IMR-90 (cell line): ENCODE measurements at regions not wholly inside any gene's neighbourhood (a gene's known extent, or its start where the extent isn't known, plus 50 kb on each side); places are given as distances from the start of the nearest gene placed in this dataset.

ENCODE experiments used
- CEBPB ChIP-seq: IDR thresholded peaks from 2 replicates; pipeline ENCODE4 v1.6.1; 2012; ENCODE audit warnings: low read depth, low read length, improper control_type of control experiment
- CHD1 ChIP-seq: IDR thresholded peaks from 2 replicates; pipeline ENCODE4 v1.6.1; 2012; ENCODE audit warnings: low read depth, low read length, improper control_type of control experiment
- CTCF ChIP-seq: conservative IDR thresholded peaks from 2 replicates; pipeline ENCODE4 v1.5.1; 2012; ENCODE audit warnings: mild to moderate bottlenecking, low read depth, low read length, improper control_type of control experiment
- FOS ChIP-seq: fragments of 150-350 bp; IDR thresholded peaks from 2 replicates; pipeline ENCODE4 v1.6.1; 2016; ENCODE audit warnings: low read depth, low read length
- MAFK ChIP-seq: IDR thresholded peaks from 2 replicates; pipeline ENCODE4 v1.6.1; 2012; ENCODE audit warnings: low read depth, low read length, improper control_type of control experiment
- NFE2L2 ChIP-seq: fragments of 150-350 bp; IDR thresholded peaks from 2 replicates; pipeline ENCODE4 v1.6.1; 2016; ENCODE audit warnings: low read depth, mild to moderate bottlenecking, low read length
- POLR2A ChIP-seq: IDR thresholded peaks from 2 replicates; pipeline ENCODE4 v1.6.1; 2012; ENCODE audit warnings: mild to moderate bottlenecking, low read depth, low read length
- RAD21 ChIP-seq: IDR thresholded peaks from 2 replicates; pipeline ENCODE4 v1.6.1; 2012; ENCODE audit warnings: low read length, improper control_type of control experiment
- USF2 ChIP-seq: fragments of 150-350 bp; IDR thresholded peaks from 2 replicates; pipeline ENCODE4 v1.6.1; 2017; ENCODE audit warnings: mild to moderate bottlenecking, antibody characterized with exemption, low read length, low read depth

GRCh38 chr11:121241343-121242211 lies 51.0 kb upstream of the SC5D start:
- TF ChIP-seq CTCF: no peak
- TF ChIP-seq FOS: no peak
- no peak for TF ChIP-seq POLR2A
- no peak for TF ChIP-seq RAD21
- TF ChIP-seq MAFK: no peak
- TF ChIP-seq USF2: no peak
- no peak for TF ChIP-seq CHD1
- no peak for TF ChIP-seq NFE2L2
- no peak for TF ChIP-seq CEBPB
